ENCODE measurements at regions not wholly inside any gene's neighbourhood (a gene's known extent, or its start where the extent isn't known, plus 50 kb on each side); places are given as distances from the start of the nearest gene placed in this dataset.

GRCh38 chr18:29737190-29737589 lies 1305.4 kb downstream of the DSC3 start:
- no peaks in the 10 kb centered on the region for H3K79me1 ChIP-seq (ENCODE audit: low read depth, low read length)
- H3K9me3 ChIP-seq (ENCODE audit: insufficient read depth in 2 of 2, low read depth in 1 of 2, low read length in 1 of 2) = no peaks in the 10 kb centered on the region
- no peak overlapping the region for H3K9ac ChIP-seq (replicated peaks in 1 of 4; ENCODE audit: extremely low read depth in 1 of 4, low read depth in 3 of 4, low read length in 3 of 4)
- no peak overlapping the region for H2BK5ac ChIP-seq (ENCODE audit: low read depth, low read length)
- 64% methylated on average over 3 of the region's 3 CpGs; no CpG with 5 or more reads in 1 of the 2 experiments for WGBS, 2 experiments (ENCODE audit: extremely low coverage in 1 of 2, insufficient coverage in 1 of 2, insufficient read length in 1 of 2, insufficient replicate concordance in 2 of 2, low coverage in 1 of 2, low lambda C conversion rate in 2 of 2, missing lambda C conversion rate in 1 of 2)
- FAIRE-seq (no peak), DNase-seq (ENCODE audit: low read depth in 1 of 2, low spot score in 2 of 2) (no peak)
- no peak overlapping the region for H3K4me2 ChIP-seq (ENCODE audit: insufficient read depth in 1 of 2, low read depth in 2 of 2, low read length in 2 of 2)
- ChIA-PET CTCF (ENCODE audit: partially characterized antibody) (no interaction called here), POLR2A (ENCODE audit: partially characterized antibody) (no interaction called here)
- 0 out of 2 replicates have a peak overlapping the region, but pooled peaks have one; percentile 60 for H2BK12ac ChIP-seq (ENCODE audit: low read depth, low read length)
- H3K14ac ChIP-seq (ENCODE audit: insufficient read length) = no peak overlapping the region
- H2BK120ac ChIP-seq (replicated peaks; ENCODE audit: low read depth, low read length) = no peak overlapping the region
- no peak overlapping the region for H4K8ac ChIP-seq (ENCODE audit: extremely low read depth, insufficient read depth, low read length)
- H3K27ac ChIP-seq (ENCODE audit: low read depth, low read length) = no peak overlapping the region
- H2AFZ ChIP-seq (ENCODE audit: low read length) = no peak overlapping the region
- H2BK20ac ChIP-seq (ENCODE audit: low read length) = no peak overlapping the region
- no peaks in the 10 kb centered on the region for H3K4me1 ChIP-seq (replicated peaks in 1 of 4; ENCODE audit: control insufficient read depth in 3 of 4, insufficient read depth in 4 of 4, low read length in 3 of 4)
- no peak overlapping the region for H2AK5ac ChIP-seq (ENCODE audit: low read depth, low read length)
- no peak overlapping the region for H3K56ac ChIP-seq (replicated peaks; ENCODE audit: insufficient read length, low read depth, low read length)
- no peak overlapping the region for H3K4me3 ChIP-seq (ENCODE audit: extremely low read depth in 1 of 4, insufficient read depth in 2 of 4, low read depth in 3 of 4, low read length in 4 of 4)
- H4K20me1 ChIP-seq (replicated peaks in 1 of 2; ENCODE audit: control insufficient read depth in 1 of 2, insufficient read depth in 2 of 2, low read length in 2 of 2) = no peaks in the 10 kb centered on the region
- H4K5ac ChIP-seq (ENCODE audit: insufficient read length, low read depth, low read length) = no peak overlapping the region
- H3K18ac ChIP-seq (ENCODE audit: extremely low read depth, low read length) = no peak overlapping the region
- H4K91ac ChIP-seq (replicated peaks; ENCODE audit: insufficient read length, low read length) = no peak overlapping the region
- no peak overlapping the region for H2BK15ac ChIP-seq (ENCODE audit: low read length)
- no peaks in the 10 kb centered on the region for H3K36me3 ChIP-seq (ENCODE audit: control insufficient read depth in 2 of 4, insufficient read depth in 4 of 4, low read length in 3 of 4)
- H3K23me2 ChIP-seq (ENCODE audit: low read depth, low read length) = no peaks in the 10 kb centered on the region
- no peaks in the 10 kb centered on the region for H3K27me3 ChIP-seq (replicated peaks in 1 of 4; ENCODE audit: control insufficient read depth in 3 of 4, extremely low read depth in 1 of 4, insufficient read depth in 3 of 4, low read length in 3 of 4)
- no peak overlapping the region for H3K23ac ChIP-seq (ENCODE audit: insufficient read length)
- no peak overlapping the region for H3K4ac ChIP-seq (replicated peaks; ENCODE audit: insufficient read length, low read depth, low read length)
- H3K79me2 ChIP-seq (ENCODE audit: control insufficient read depth in 1 of 2, insufficient read depth in 2 of 2, low read length in 2 of 2) = no peaks in the 10 kb centered on the region
- no peak for TF ChIP-seq GABPA (IDR thresholded peaks at IDR 0.05; ENCODE audit: borderline replicate concordance, insufficient read depth, low read length)
- TF ChIP-seq TAF7 (optimal IDR thresholded peaks at IDR 0.05; ENCODE audit: borderline replicate concordance, low read depth, low read length) = no peak
- no peak for TF ChIP-seq TEAD4 (IDR thresholded peaks at IDR 0.05; ENCODE audit: low read depth, low read length)
- TF ChIP-seq USF2 (IDR thresholded peaks at IDR 0.05; ENCODE audit: low read length) = no peak
- TF ChIP-seq NRF1 (IDR thresholded peaks at IDR 0.05; ENCODE audit: low read depth, low read length) = no peak
- no peak for TF ChIP-seq EP300 (IDR thresholded peaks at IDR 0.05; ENCODE audit: borderline replicate concordance in 1 of 2, low read depth in 2 of 2, low read length in 2 of 2)
- TF ChIP-seq NANOG (IDR thresholded peaks at IDR 0.05; ENCODE audit: insufficient read depth, low read depth, low read length, poor library complexity, severe bottlenecking) = no peak
- no peak for TF ChIP-seq RFX5 (IDR thresholded peaks at IDR 0.05; ENCODE audit: borderline replicate concordance, low read depth, low read length)
- no peak for TF ChIP-seq ATF2 (IDR thresholded peaks at IDR 0.05; ENCODE audit: low read length)
- no peak for TF ChIP-seq RXRA (IDR thresholded peaks at IDR 0.05; ENCODE audit: insufficient read depth, low read depth, low read length)
